Epithelial cell of esophagus (primary cell): ENCODE measurements at regions not wholly inside any gene's neighbourhood (a gene's known extent, or its start where the extent isn't known, plus 50 kb on each side); places are given as distances from the start of the nearest gene placed in this dataset.

ENCODE experiments used
- DNase-seq: peaks from one replicate; pipeline ENCODE4 v3.0.0; 2010; ENCODE audit warnings: low read depth
- H3K4me3 ChIP-seq: 2 replicates; pipeline ENCODE4 v1.5.1; 2011; ENCODE audit warnings: mild to moderate bottlenecking, low read length, control low read depth
- CTCF ChIP-seq: IDR thresholded peaks from 2 replicates; pipeline ENCODE4 v1.5.1; 2011; ENCODE audit warnings: low read depth, mild to moderate bottlenecking, low read length, control low read depth, inconsistent platforms; ENCODE audit not compliant: insufficient read depth; ENCODE audit errors: missing control alignments

GRCh38 chr14:54294802-54295201 lies 102.0 kb upstream of the CDKN3 start:
- H3K4me3 ChIP-seq, result no peak overlapping the region
- TF ChIP-seq CTCF, result no peak
- DNase-seq, result no peak

GRCh38 chr14:54299410-54300363 lies 97.1 kb upstream of the CDKN3 start:
- TF ChIP-seq CTCF, result no peak
- DNase-seq, result no peak
- H3K4me3 ChIP-seq, result no peak overlapping the region

GRCh38 chr14:54300881-54301280 lies 95.9 kb upstream of the CDKN3 start:
- no peak overlapping the region for H3K4me3 ChIP-seq
- no peak for DNase-seq
- TF ChIP-seq CTCF, result no peak

- no peak overlapping the region for H3K4me3 ChIP-seq
- no peak for TF ChIP-seq CTCF
- DNase-seq, result no peak
Measured at GRCh38 chr14:54301359-54301758, 95.4 kb upstream of the CDKN3 start.

GRCh38 chr14:54306806-54307205 lies 90.0 kb upstream of the CDKN3 start:
- H3K4me3 ChIP-seq, result no peak overlapping the region
- no peak for TF ChIP-seq CTCF
- no peak for DNase-seq

GRCh38 chr14:54309615-54310014 lies 87.2 kb upstream of the CDKN3 start:
- no peak for TF ChIP-seq CTCF
- no peak overlapping the region for H3K4me3 ChIP-seq
- DNase-seq, result no peak
